ENCODE measurements at regions not wholly inside any gene's neighbourhood (a gene's known extent, or its start where the extent isn't known, plus 50 kb on each side); places are given as distances from the start of the nearest gene placed in this dataset.

DNA sequence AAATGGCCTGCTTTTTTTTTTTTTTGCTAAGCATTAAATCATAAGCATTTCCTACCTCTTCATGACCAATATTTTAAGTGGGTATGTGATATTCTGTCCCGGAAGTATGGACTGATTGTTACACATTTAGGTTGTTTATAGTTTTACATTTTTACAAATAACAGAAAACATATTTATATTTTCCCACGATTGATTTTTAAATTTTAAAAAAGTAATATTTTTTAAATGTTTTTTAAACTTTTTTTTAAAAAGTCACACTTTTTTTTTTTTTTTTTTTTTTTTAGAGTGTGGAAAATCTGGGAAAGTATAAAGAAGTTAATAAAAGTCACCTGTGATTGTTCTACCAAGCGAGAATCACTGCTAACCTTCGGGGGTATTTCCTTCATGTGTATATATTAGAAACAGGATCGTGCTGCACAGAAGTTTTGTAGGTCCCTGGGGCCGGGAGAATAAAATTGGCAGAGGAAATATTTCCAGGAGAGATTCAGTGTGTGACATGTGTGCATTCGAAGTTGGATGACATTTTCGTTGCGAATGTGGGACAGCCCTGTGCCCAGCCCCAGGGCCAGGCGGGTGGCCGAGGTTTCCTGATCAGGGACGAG, 173.1 kb downstream of the CDC5L start:
- DNase-seq (ENCODE audit: low spot score): no peak

DNA sequence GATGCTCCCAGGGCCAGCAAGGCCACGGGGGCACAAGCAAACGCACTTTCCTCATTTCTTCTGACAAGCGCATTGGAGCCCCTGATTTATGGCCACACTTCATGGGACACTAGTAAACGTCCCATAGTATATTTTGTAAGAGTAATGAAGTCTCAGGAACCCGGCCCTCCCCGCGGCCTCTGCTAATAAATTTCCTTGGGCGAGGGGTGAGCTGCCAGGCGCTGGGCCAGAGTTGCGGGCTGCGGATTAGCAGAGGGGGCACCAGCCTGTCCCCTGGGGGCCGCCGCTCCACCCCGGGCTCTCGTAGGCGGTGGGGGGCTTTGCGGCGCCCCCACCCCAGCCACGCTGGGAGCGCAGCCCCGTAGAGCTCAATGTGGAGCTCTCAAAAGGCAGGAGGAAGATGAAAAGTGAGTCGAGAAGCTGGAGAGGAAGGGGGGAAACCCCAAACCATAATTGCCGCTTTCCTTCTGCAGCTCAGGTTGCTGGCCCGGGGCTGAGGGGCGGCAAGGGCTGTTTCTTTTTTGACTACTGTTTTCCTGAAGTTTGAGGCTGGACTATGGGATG, 173.6 kb downstream of the CDC5L start:
- no peak for DNase-seq (ENCODE audit: low spot score)

DNA sequence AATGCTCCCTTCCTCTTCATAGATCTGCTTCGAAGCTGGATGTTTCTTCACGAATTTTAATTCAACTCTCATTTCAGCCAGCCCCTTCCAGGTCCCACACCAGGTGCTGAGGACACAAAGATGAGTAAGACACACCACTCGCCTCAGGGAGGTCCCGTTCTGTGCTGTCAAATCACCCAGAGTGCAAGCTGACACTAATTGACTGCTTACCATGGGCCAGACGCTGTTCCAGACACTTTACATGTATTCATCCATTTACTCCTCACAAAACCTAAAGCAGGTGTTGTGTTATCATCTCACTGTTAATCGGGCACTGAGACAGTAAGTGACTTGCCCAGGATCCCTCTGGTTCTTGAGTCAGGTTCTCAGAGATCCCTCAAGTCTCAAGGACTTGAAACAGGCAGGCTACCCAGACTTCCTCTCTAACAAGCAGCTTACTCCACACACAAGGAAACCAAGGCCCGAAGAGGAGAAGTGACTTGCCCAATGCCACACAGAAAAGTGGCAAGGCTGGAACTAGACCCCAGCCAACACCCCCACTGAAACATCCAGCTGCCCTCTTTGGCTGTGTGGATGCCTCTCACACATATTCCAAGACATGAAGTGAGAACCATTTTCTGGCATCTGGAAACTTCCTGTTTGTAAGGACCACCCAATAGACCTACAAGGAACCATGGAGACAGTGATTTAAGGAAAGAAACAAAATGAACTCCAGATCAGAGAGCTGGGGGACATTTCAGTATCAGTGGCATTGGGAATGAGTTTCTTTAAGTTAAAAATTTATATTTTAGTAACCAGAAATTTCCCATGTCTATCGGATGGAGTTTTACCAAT, 174.5 kb downstream of the CDC5L start:
- DNase-seq (ENCODE audit: low spot score): no peak

DNA sequence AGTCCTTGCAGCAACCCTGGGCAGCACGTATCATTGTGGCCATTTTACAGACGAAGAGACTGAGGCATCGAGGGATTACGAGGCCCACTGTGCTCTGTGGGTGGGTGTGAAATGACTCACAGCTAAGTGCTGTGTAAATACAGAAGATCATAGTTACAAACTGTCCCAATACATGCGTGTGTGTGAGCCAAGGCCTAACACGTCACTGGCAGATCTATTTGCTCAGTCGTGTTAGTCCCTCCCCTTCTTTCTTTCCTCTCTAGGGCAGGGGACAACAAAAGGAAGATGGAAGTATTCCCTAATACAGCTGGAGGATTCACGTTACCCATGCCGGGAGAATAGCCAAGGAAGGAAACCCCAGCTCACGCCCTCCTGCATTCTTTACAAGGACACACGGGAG, 175.9 kb downstream of the CDC5L start:
- no peak for DNase-seq (ENCODE audit: low spot score)

DNA sequence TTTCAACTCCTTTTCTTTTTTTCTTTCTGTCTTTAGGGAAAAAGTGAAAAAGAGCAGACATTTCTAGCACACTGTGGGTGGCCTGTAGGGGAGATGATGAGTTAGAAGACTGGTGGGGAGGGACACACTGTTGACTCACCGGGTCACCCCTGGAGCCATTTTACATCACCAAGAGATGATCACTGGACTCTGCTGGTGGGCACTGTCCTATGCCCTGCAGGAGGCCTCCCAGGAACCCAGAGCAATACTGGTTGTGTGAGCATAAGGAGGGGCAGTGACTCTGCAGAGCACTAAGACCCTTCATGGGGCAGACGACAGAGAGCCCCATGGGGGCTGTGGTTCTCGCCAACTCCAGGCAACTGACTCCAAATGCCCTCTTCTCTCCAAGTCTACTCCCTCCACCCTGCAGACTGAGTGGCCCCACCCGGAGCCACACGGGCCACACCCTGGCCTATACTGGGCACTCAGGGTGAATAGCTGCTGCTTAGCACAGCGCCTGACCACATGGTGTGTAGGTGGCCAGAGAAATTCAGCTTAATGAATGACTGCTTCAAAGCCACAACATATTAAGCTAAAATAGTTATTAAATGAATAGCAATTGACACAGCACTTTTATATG, 177.5 kb downstream of the CDC5L start:
- no peak for DNase-seq (ENCODE audit: low spot score)

DNA sequence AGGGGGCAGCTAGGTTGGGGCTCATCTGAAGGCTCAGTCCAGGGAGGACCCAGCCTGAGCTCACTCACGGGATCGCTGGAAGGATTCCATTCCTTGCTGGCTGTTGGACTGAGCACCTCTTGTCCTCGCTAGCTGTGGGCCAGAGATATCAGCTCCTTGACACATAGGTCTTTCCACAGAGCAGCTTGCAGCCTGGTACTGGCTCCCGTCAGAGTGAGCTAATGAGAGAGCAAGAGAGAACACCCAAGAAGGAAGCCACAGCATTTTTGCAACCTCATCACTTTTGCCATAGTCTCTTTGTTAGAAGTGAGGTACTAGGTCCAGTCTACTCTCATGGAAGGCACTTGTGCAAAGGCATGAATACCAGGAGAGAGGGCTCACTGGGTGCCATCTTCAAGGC, 179.9 kb downstream of the CDC5L start:
- DNase-seq (ENCODE audit: low spot score): no peak

DNA sequence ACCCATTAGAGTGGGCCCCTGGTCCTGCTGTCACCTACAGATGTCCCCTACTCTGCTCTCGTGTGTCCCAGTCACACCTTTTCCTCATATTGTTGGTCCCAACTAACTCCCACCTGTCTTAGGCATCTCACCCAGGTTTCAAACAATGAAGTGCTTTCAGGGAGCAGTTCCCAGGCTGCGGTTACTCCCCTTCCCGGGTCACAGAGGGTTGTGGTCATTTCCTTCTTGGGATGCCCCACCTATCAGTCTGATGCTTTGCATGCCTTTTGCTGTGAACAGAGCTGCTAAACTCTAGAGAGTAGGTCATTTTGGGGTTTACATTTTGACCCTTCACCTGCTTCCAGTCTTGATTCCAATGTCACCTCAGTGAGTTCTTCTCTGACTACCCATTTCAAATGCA, 181.6 kb downstream of the CDC5L start:
- no peak for DNase-seq (ENCODE audit: low spot score)

DNA sequence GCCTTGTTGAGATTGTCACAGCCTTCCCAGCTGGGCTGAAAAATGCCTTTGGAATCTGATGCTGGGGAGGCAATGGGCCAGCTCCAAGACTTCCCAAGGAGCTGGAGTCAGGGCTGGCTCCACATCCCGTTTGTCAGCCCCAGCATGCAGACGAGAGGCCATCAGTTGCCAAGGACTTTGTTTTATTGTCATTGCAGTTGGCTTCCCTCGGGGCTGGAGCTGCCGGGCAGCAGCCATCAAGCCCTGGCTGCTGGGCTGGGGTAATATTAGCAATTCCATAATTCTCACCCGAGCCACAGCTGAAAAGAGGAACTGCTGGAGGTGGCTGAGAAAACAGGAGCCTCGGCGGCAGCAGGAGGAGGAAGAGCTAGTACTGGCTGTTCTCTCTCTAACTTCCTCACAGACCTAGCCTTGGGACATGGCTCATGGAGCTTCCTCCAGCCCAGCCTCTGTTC, 182.5 kb downstream of the CDC5L start:
- no peak for DNase-seq (ENCODE audit: low spot score)

DNA sequence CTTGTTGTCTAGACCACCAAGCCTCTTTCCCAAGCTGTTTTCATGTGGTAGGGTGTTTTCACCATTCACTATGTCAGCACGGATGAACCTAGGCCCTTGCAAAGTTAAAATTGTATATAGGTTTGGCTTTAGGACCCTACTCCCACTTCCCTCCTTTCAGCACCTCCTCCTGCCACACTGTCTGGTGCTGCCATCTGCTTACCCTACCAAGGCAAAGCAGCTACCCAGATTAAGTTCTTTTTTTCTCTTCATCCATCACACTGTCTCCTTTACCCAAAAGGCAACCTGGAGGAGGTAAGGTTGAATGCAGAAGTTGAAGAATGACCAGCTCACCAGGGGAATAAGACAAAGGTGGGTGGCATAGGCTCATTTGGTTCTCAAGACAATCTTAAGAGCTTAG, 184.0 kb downstream of the CDC5L start:
- DNase-seq (ENCODE audit: low spot score): no peak

DNA sequence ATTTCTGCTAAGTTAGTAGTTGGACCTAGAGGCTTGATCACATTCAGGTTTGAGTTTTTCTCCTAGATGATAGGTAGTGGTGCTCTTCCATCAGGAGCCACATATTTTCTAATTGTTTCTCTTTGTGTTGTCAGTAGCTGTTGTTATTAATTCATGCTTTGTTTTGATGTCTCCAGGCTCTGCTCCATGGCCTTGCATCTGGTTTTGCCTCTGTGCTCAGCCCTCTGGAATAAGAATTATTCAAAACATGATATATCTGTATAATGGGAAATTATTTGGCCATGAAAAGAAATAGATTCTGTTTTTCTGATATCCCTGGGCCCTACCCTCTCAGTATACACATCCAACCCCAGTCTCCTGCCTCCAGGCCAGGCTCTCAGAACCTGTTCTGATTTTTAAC, 184.8 kb downstream of the CDC5L start:
- DNase-seq (ENCODE audit: low spot score): no peak

DNA sequence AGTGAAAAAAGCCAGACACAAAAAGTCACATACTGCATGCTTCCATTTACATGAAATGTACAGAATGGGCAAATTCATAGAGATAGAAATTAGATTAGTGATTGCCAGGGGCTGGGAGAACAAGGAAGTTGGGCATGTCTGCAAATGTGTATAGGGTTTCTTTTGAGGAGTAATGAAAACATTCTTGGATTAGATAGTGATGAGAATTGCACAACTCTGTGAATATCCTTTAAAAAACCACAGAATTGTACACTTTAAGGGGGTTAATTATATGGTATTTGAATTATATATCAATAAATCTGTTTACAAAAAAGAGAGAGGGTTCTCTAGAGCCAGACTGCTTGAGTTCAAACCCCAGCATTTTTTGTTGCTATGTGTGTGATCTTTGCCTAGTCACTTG, 188.1 kb downstream of the CDC5L start:
- DNase-seq (ENCODE audit: low spot score): no peak

DNA sequence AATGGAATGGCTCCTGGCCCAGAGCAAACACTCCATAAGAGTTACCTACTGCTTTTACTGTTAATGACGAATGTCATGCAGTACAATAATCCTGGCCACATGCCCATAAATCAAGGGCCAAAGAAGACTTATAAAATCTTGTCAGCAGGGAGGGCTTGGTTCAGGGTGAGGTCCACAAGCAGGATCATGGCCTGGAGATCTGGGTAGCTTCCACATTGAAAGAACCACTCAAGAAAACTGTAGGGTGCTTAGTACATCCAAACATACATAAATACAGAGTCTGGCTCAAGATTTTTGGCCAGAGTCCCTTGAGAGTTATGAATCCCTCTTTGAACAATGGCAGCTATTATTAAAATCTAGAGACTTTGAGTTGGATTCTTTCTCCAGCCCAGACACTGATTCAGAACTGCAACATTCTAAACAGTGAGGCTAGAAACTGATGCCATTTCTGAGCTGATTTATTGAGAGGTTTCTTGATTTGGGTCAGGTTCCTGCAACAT, 188.7 kb downstream of the CDC5L start:
- DNase-seq (ENCODE audit: low spot score): no peak

DNA sequence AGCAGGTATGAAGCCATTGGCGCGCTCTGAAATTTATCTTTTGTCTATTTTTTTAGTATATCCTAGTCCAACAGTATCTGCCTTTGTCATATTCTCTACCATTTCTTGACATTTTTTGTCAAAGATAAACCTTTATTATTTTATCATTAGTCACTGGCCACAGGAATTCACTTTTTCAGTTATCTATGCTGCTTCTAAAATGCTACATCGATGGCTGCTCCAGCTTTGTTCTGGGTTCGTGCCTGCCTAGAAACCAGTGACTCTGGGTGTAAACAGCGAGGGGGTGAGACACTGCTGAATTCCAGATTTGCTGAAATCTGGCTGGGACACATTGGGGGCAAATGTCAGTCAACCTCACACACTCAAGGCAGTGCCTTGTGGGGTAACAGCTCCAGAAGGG, 193.4 kb downstream of the CDC5L start:
- DNase-seq (ENCODE audit: low spot score): no peak

DNA sequence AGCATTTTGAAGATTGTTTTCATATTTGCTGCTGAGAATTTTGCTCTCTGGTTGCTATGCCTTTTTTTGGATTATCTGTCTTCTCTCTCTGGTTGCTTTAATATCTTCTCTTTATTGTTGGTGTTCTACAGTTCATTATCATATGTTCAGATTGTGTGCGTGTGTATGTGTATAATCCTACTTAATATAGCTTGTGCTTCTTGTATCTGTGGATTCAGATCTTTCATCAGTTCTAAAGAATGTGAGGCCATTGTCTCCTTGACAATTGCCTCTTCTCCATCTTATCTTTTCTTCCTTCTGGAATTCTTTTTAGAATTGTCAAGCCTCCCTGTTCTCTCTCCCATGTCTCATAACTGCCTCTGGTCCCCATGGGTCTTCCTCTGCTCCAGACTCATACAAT, 195.4 kb downstream of the CDC5L start:
- DNase-seq (ENCODE audit: low spot score): no peak

DNA sequence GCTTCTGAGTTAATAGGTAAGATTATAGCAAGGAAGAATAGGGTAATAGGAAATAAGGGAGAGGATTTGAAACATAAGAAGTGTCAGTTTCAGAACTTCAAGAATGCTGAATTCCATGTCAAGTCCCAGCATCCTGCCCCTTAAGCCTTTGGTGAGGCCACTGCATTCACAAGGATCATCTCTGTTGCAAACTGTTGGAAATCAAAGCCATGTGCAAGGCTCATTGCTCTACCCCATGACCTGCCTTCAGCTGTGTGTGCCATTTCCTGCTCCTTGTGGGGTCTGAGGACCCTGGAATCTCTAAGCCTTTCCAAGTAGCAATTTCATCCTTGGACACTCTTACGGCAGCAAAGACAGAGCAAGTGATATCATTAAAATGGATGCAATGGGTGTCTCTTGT, 203.0 kb downstream of the CDC5L start:
- DNase-seq (ENCODE audit: low spot score): no peak

DNA sequence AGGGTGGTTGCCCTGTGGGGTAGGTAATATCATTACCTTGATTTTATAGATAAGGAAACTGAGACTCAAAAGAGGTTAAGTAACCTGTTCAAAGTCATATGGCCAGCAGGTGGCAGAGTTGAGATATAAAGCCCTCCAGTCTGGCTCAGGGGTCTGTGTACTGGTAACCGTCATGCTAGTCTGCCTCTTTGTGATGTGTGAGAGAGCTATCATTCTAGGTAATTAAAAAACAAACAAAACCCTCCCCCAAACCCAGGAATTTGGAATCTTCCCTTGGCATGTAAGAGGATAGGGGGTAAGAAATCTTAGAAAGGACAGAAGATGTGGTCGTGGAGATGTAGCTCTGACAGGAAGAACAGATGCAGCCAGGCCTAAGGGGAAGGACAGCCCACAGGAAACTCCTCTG, 206.0 kb downstream of the CDC5L start:
- DNase-seq (ENCODE audit: low spot score): peak; percentile 22

DNA sequence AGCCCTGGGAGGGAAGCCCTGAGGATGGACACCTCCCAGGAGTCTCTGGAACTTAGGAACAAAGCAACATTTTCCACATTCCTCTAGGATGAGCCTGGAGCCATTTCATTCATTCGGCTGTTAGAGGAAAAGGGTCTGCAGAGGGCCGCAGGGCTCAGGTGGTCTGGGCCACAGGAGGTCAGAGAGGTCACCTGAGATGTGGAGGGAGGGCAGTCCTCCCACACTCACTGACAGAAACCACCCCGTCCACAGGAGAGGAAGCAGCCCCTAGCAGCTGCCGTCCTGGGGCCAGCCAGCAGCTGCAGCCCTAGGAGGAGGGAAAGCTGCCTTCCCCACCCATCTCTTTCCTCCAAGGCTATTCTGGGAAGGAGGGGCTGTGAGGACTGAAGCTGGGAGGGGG, 207.0 kb downstream of the CDC5L start:
- DNase-seq (ENCODE audit: low spot score): no peak

DNA sequence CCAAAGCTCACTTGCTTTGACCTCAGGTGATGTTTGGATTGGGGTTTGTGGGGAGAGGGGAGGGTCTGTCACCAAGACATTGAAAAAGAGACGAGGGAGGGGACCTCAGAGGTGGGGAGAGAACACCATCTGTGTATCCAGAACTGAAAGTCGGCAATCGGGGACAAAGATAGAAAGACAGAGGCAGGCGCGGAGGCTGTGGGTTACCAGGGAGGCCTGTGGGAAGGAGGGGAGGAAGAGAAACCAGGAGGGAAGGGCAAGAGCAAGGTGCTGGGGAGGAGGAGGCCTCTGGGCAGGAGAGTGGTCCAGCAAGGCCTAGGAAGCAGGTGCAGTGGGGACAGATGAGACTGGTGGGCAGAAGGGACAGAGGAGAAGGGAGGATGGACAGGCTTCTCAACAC, 211.2 kb downstream of the CDC5L start:
- DNase-seq (ENCODE audit: low spot score): no peak

DNA sequence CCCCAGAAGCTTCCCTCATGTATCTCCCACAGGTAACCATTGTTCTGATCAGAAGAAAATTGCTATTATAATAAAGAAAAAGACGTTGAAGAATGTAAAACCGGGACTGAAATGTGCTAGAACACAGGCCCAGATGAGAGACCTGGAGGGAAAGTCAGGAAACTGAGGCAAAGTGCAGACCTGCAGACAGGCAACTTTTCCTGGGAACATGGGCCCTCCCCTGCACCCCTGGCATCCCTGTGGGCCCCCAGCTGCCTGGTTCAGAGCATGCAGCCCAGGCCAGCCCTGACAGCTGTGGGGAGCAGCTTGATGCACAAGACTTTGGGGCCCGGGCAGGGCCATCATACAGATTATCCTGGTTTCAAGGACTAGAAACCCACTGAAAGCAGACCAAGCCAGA, 212.2 kb downstream of the CDC5L start:
- DNase-seq (ENCODE audit: low spot score): no peak

DNA sequence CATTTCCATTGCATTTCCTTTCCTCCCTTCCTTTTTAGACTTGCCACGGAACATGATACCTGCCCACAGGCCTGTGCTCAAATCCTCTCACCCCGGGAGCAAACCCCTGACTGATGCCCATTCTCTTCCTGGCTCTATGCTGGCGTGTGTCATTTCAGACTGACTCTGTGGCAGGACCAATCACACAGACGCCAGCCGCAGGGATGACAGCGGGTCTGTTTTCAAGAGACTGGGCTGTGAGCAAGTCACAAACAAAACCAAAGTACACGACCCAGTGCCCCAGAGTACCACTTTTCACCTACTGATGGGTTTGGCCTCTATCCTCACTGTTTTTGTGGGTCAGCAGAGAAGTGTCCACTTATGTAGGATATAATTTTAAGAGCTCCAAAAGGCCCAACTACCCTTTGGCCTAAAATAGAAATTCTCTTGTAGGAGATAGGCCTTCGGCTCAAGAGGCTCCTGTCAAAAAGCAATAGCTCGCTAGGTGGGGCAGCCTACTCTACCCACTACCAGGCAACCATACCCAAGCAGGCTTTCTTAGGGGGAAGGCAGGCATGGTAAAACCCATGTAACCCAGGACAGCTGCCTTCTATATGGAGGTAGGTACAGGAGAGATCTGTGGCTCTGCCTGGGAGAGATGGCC, 215.7 kb downstream of the CDC5L start:
- no peak for DNase-seq (ENCODE audit: low spot score)

DNA sequence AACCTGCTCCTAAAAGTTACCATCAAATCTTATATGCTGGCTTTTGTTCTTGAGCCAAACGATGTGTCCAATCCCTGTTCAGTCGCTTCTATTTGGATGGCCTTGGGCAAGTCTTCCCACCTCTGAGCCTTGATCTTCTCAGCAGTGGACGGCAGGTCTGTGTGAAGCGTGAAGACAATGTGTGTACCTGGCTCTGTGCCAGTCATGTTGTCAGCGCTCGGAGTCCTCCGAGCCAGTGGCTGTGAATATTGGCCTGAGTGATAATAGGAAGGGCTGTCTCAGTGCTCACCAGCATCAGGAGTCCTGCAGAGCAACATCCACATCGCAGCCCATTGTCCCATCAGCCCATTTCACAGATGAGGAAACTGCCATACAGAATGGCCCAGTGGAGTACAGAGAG, 219.0 kb downstream of the CDC5L start:
- no peak for DNase-seq (ENCODE audit: low spot score)

DNA sequence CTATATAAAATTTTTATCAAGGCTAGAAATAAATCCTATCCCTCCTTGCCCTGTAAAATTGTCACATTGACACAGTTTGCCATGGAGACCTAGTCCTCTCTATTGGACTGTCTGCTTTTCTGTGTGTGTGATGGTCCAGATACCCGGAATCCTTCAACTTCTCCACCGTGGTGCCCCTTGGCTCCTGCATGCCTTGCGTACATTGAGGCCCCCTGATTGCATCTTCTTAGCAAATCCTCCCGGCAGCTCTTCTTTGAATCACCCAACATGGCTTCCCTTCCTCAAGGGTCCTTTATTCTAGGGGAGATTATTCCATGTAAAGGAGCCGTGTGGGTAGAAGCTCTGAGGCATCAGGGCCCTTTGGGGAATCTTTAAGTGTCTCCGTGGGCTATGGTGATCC, 219.5 kb downstream of the CDC5L start:
- DNase-seq (ENCODE audit: low spot score): no peak
